Prostate gland (tissue), 2 donors: ENCODE measurements at regions not wholly inside any gene's neighbourhood (a gene's known extent, or its start where the extent isn't known, plus 50 kb on each side); places are given as distances from the start of the nearest gene placed in this dataset.

ENCODE experiments used
- DNase-seq: peaks from one replicate; pipeline ENCODE4 v3.0.0-alpha.2; 2019; ENCODE audit warnings: low spot score
- H3K27ac ChIP-seq, 2 donors: fragments of 200-600 bp; sonication (generic); 2 replicates each; pipeline ENCODE4 v1.5.1; 2017 to 2019
- H3K27me3 ChIP-seq: fragments of 200-600 bp; sonication (generic); replicated peaks from 2 replicates; pipeline ENCODE4 v1.5.1; 2019; ENCODE audit not compliant: insufficient read depth
- H3K36me3 ChIP-seq, 2 donors: fragments of 200-600 bp; sonication (generic); 1 replicate in 1 of 2; 2 replicates in 1 of 2; pipeline versions ENCODE4 v1.5.1 to v1.8.1; 2017 to 2019
- H3K4me1 ChIP-seq: fragments of 200-600 bp; sonication (generic); replicated peaks from 2 replicates; pipeline ENCODE4 v1.5.1; 2019
- H3K4me3 ChIP-seq, 2 donors: fragments of 200-600 bp; sonication (generic); 2 replicates each; pipeline ENCODE4 v1.5.1; 2017 to 2019
- H3K9me3 ChIP-seq: fragments of 200-600 bp; sonication (generic); 2 replicates; pipeline ENCODE4 v1.5.1; 2017
- CTCF ChIP-seq, 4 experiments: fragments of 200-600 bp in 2 of 4; fragments of 450-650 bp in 2 of 4; sonication (generic) in 2 of 4; IDR thresholded peaks; 1 replicate in 3 of 4; 2 replicates in 1 of 4; pipeline ENCODE4 v1.5.1; 2016 to 2019; ENCODE audit warnings: antibody characterized with exemption in 4 of 4, mild to moderate bottlenecking in 2 of 4, moderate library complexity in 2 of 4
- POLR2A ChIP-seq: fragments of 450-650 bp; IDR thresholded peaks from one replicate; pipeline ENCODE4 v1.6.1; 2016; ENCODE audit warnings: antibody characterized with exemption, mild to moderate bottlenecking
- POLR2AphosphoS5 ChIP-seq: sonication (generic); formaldehyde crosslinking; IDR thresholded peaks from one replicate; pipeline ENCODE4 v1.6.1; 2017; ENCODE audit warnings: antibody characterized with exemption
- WGBS: methylation state at CpG from one replicate; pipeline ENCODE4 v1.1.5; 2018; 5-methylcytosine and 5-hydroxymethylcytosine counted together
- intact Hi-C: fragments of 100-400 bp; cut with DNase I; formaldehyde crosslinking; loops from one replicate; pipeline ENCODE4 v1.14.2; 2022

- intact Hi-C loops = no loop called here
- 65% methylated on average over 2 of the region's 2 CpGs for WGBS
- DNase-seq = no peak
- Histone ChIP-seq H3K9me3 (no peaks in the 10 kb centered on the region), H3K27me3 (no peaks in the 10 kb centered on the region), H3K4me3 (no peak overlapping the region), H3K27ac (no peak overlapping the region), H3K36me3 (no peaks in the 10 kb centered on the region), H3K4me1 (no peaks in the 10 kb centered on the region)
- TF ChIP-seq POLR2AphosphoS5 = no peak
- TF ChIP-seq POLR2A = no peak
- TF ChIP-seq CTCF (IDR thresholded peaks at IDR 0.05) = no peak
Observed at GRCh38 chr15:88344786-88345185, 88.2 kb upstream of the NTRK3 start.

- Histone ChIP-seq H3K27ac (no peak overlapping the region), H3K36me3 (no peaks in the 10 kb centered on the region), H3K4me1 (no peaks in the 10 kb centered on the region), H3K27me3 (no peaks in the 10 kb centered on the region), H3K9me3 (no peaks in the 10 kb centered on the region), H3K4me3 (no peak overlapping the region)
- TF ChIP-seq POLR2A = no peak
- no peak for TF ChIP-seq POLR2AphosphoS5
- TF ChIP-seq CTCF (IDR thresholded peaks at IDR 0.05) = no peak
- intact Hi-C loops = no loop called here
- 57% methylated on average over 2 of the region's 2 CpGs for WGBS
- DNase-seq = no peak
Observed at GRCh38 chr15:88342666-88343065, 86.1 kb upstream of the NTRK3 start.

DNA sequence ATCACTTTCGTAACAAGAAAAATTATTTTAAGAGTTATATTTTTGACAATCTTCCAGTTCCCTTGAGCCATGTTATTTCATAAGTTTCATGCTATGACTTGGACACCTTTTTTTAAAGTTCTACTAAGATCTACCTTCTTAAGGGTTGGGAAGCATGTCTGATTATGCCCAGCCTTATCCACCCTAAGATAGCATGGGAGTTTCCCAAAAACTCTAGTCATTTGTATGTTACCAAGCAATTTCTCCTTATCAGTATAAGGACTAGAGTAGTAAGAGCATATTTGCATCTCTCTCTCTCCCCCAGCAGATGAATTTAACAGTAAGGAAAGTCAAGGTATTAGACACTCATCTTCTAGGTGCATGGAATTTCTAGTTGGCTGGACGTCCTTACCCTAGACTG lies 85.1 kb upstream of the NTRK3 start:
- Histone ChIP-seq H3K4me3 (no peak overlapping the region), H3K4me1 (no peaks in the 10 kb centered on the region), H3K27me3 (no peaks in the 10 kb centered on the region), H3K27ac (no peak overlapping the region), H3K9me3 (no peaks in the 10 kb centered on the region), H3K36me3 (no peaks in the 10 kb centered on the region)
- WGBS = 86% methylated on average over 2 of the region's 2 CpGs
- TF ChIP-seq CTCF (IDR thresholded peaks at IDR 0.05) (no peak), POLR2AphosphoS5 (no peak), POLR2A (no peak)
- DNase-seq = no peak
- intact Hi-C loops = no loop called here

- intact Hi-C loops = no loop called here
- no peak for TF ChIP-seq POLR2A
- no peak for TF ChIP-seq CTCF (IDR thresholded peaks at IDR 0.05)
- no peak for TF ChIP-seq POLR2AphosphoS5
- no peak overlapping the region for H3K27ac ChIP-seq
- no peak for DNase-seq
- no peaks in the 10 kb centered on the region for H3K4me1 ChIP-seq
- H3K4me3 ChIP-seq = no peak overlapping the region
- no peaks in the 10 kb centered on the region for H3K27me3 ChIP-seq
- WGBS = 75% methylated on average over 5 of the region's 5 CpGs
- H3K36me3 ChIP-seq = no peaks in the 10 kb centered on the region
- no peaks in the 10 kb centered on the region for H3K9me3 ChIP-seq
Observed at GRCh38 chr15:88341006-88341405, 84.5 kb upstream of the NTRK3 start.

GRCh38 chr15:88337993-88338392 lies 81.5 kb upstream of the NTRK3 start:
- WGBS = 20% methylated on average over 1 of the region's 1 CpG
- no peaks in the 10 kb centered on the region for H3K36me3 ChIP-seq
- H3K4me3 ChIP-seq = no peak overlapping the region
- H3K27ac ChIP-seq = no peak overlapping the region
- H3K27me3 ChIP-seq = no peaks in the 10 kb centered on the region
- intact Hi-C loops = no loop called here
- DNase-seq = no peak
- no peaks in the 10 kb centered on the region for H3K4me1 ChIP-seq
- no peaks in the 10 kb centered on the region for H3K9me3 ChIP-seq
- TF ChIP-seq POLR2AphosphoS5 (no peak), POLR2A (no peak), CTCF (IDR thresholded peaks at IDR 0.05) (no peak)
